Activated CD8-positive, alpha-beta T cell treated with anti-CD3 and anti-CD28 coated beads for 36 hours (primary cell): ENCODE measurements at regions not wholly inside any gene's neighbourhood (a gene's known extent, or its start where the extent isn't known, plus 50 kb on each side); places are given as distances from the start of the nearest gene placed in this dataset.

Source experiments
- ATAC-seq: fragments of 200-7000 bp; cut with Tn5 transposase; one replicate; pipeline ENCODE4 v1.10.0; 2021; ENCODE audit warnings: mild to moderate bottlenecking, moderate library complexity
- CTCF ChIA-PET: fragments of 350-600 bp; sonication (Branson Sonifier 250); formaldehyde crosslinking; loops from one replicate; lab custom pipeline; 2021; ENCODE audit warnings: antibody characterized with exemption; lab: Charles Lee
- POLR2A ChIA-PET: fragments of 350-600 bp; sonication (Branson Sonifier 250); formaldehyde crosslinking; loops from one replicate; lab custom pipeline; 2021; ENCODE audit warnings: antibody characterized with exemption; lab: Charles Lee
- DNase-seq: peaks from one replicate; pipeline ENCODE4 v3.0.0-alpha.2; 2020
- H3K27ac Mint-ChIP-seq: one replicate; pipeline ENCODE4 v1.8.0; 2021; ENCODE audit warnings: mild to moderate bottlenecking, mixed read lengths
- H3K27me3 Mint-ChIP-seq: one replicate; pipeline ENCODE4 v1.8.0; 2021; ENCODE audit warnings: mixed read lengths
- H3K36me3 Mint-ChIP-seq: one replicate; pipeline ENCODE4 v1.8.0; 2021; ENCODE audit warnings: low read depth, mixed read lengths
- H3K4me1 Mint-ChIP-seq: one replicate; pipeline ENCODE4 v1.8.0; 2021; ENCODE audit warnings: low read depth, mixed read lengths
- H3K4me3 Mint-ChIP-seq: one replicate; pipeline ENCODE4 v1.8.0; 2021; ENCODE audit warnings: mild to moderate bottlenecking, moderate library complexity, mixed read lengths
- H3K9me3 Mint-ChIP-seq: one replicate; pipeline ENCODE4 v1.8.0; 2021; ENCODE audit warnings: mixed read lengths
- CTCF ChIP-seq: fragments of 200-600 bp; IDR thresholded peaks from one replicate; pipeline ENCODE4 v1.8.0; 2022; ENCODE audit warnings: antibody characterized with exemption, mild to moderate bottlenecking
- intact Hi-C: fragments of 100-400 bp; cut with micrococcal nuclease; formaldehyde crosslinking; loops from one replicate; pipeline ENCODE4 v1.10.0; 2022

- POLR2A ChIA-PET, result no interaction called here
- Mint-ChIP-seq H3K4me3 (no peak overlapping the region), H3K27ac (no peak overlapping the region), H3K4me1 (no peaks in the 10 kb centered on the region), H3K36me3 (no peaks in the 10 kb centered on the region), H3K9me3 (no peaks in the 10 kb centered on the region), H3K27me3 (peaks cover 5% of the 10 kb centered on the region)
- intact Hi-C loops, result no loop called here
- no peak for TF ChIP-seq CTCF
- CTCF ChIA-PET, result no interaction called here
- ATAC-seq (no peak), DNase-seq (no peak)
These were observed 262.1 kb downstream of the XXYLT1 start for GRCh38 chr3:195008816-195009215.

GRCh38 chr3:195009616-195010015, 261.3 kb downstream of the XXYLT1 start:
- no peaks in the 10 kb centered on the region for H3K36me3 Mint-ChIP-seq
- intact Hi-C loops, result loop anchor here (5.0 kb wide), 1 partner anchor 253 kb away; no protein-coding TSS in a partner anchor
- CTCF ChIA-PET, result no interaction called here
- no peak overlapping the region for H3K27ac Mint-ChIP-seq
- no peaks in the 10 kb centered on the region for H3K9me3 Mint-ChIP-seq
- DNase-seq (no peak), ATAC-seq (no peak)
- H3K27me3 Mint-ChIP-seq, result peaks cover 1% of the 10 kb centered on the region
- no peak overlapping the region for H3K4me3 Mint-ChIP-seq
- TF ChIP-seq CTCF, result no peak
- POLR2A ChIA-PET, result interaction anchor here (1.1 kb wide), 1 partner anchor 9 kb away, joined by 3 read pairs; no protein-coding TSS in a partner anchor
- no peaks in the 10 kb centered on the region for H3K4me1 Mint-ChIP-seq

- Mint-ChIP-seq H3K4me1 (peaks cover 3% of the 10 kb centered on the region), H3K36me3 (no peaks in the 10 kb centered on the region), H3K27me3 (peaks cover 1% of the 10 kb centered on the region), H3K9me3 (no peaks in the 10 kb centered on the region), H3K4me3 (no peak overlapping the region), H3K27ac (no peak overlapping the region)
- intact Hi-C loops, result loop anchor here (5.0 kb wide), 1 partner anchor 252 kb away; no protein-coding TSS in a partner anchor
- ATAC-seq (no peak), DNase-seq (no peak)
- POLR2A ChIA-PET, result interaction anchor here (1.1 kb wide), 1 partner anchor 8 kb away, joined by 3 read pairs; no protein-coding TSS in a partner anchor
- TF ChIP-seq CTCF, result no peak
- CTCF ChIA-PET, result no interaction called here
These were observed 260.3 kb downstream of the XXYLT1 start for GRCh38 chr3:195010551-195011100.

- Mint-ChIP-seq H3K4me3 (no peak overlapping the region), H3K9me3 (no peaks in the 10 kb centered on the region), H3K27ac (no peak overlapping the region), H3K4me1 (peaks cover 3% of the 10 kb centered on the region), H3K27me3 (peaks cover 1% of the 10 kb centered on the region), H3K36me3 (no peaks in the 10 kb centered on the region)
- DNase-seq, result no peak
- ChIA-PET CTCF (no interaction called here), POLR2A (no interaction called here)
- no peak for TF ChIP-seq CTCF
- ATAC-seq, result no peak
- intact Hi-C loops, result loop anchor here (5.0 kb wide), 1 partner anchor 251 kb away; no protein-coding TSS in a partner anchor
These were observed 259.6 kb downstream of the XXYLT1 start for GRCh38 chr3:195011231-195011834.

GRCh38 chr3:195012100-195012499, 258.9 kb downstream of the XXYLT1 start:
- no peak overlapping the region for H3K27ac Mint-ChIP-seq
- ATAC-seq (no peak), DNase-seq (no peak)
- ChIA-PET POLR2A (no interaction called here), CTCF (no interaction called here)
- peaks cover 3% of the 10 kb centered on the region for H3K4me1 Mint-ChIP-seq
- H3K9me3 Mint-ChIP-seq, result no peaks in the 10 kb centered on the region
- H3K4me3 Mint-ChIP-seq, result no peak overlapping the region
- intact Hi-C loops, result loop anchor here (5.0 kb wide), 1 partner anchor 250 kb away; no protein-coding TSS in a partner anchor
- peaks cover 1% of the 10 kb centered on the region for H3K27me3 Mint-ChIP-seq
- no peaks in the 10 kb centered on the region for H3K36me3 Mint-ChIP-seq
- TF ChIP-seq CTCF, result no peak
